Neural progenitor cell (in vitro differentiated cells): ENCODE measurements at regions not wholly inside any gene's neighbourhood (a gene's known extent, or its start where the extent isn't known, plus 50 kb on each side); places are given as distances from the start of the nearest gene placed in this dataset.

ENCODE experiments used
- DNase-seq: peaks from one replicate; pipeline ENCODE4 v3.0.0-alpha.2; 2016; ENCODE audit warnings: low spot score
- H2AFZ ChIP-seq: fragments of 200-600 bp; sonication (generic); replicated peaks from 2 replicates; pipeline ENCODE4 v1.6.1; 2016; ENCODE audit warnings: antibody characterized with exemption
- H3F3A ChIP-seq: fragments of 200-600 bp; sonication (generic); 2 replicates; pipeline ENCODE4 v1.6.1; 2016; ENCODE audit warnings: antibody characterized with exemption, low read depth
- H3K27ac ChIP-seq: fragments of 200-600 bp; sonication (generic); 2 replicates; pipeline ENCODE4 v1.5.1; 2016; ENCODE audit warnings: mild to moderate bottlenecking
- H3K27me3 ChIP-seq: fragments of 200-600 bp; sonication (generic); 2 replicates; pipeline ENCODE4 v1.6.1; 2016; ENCODE audit warnings: mild to moderate bottlenecking, moderate library complexity
- H3K36me3 ChIP-seq: fragments of 200-600 bp; sonication (generic); 2 replicates; pipeline ENCODE4 v1.5.1; 2016
- H3K4me1 ChIP-seq: fragments of 200-600 bp; sonication (generic); 2 replicates; pipeline ENCODE4 v1.6.1; 2016; ENCODE audit warnings: mixed run types
- H3K4me2 ChIP-seq: fragments of 200-600 bp; sonication (generic); 2 replicates; pipeline ENCODE4 v1.6.1; 2016
- H3K4me3 ChIP-seq: fragments of 200-600 bp; sonication (generic); 2 replicates; pipeline ENCODE4 v1.5.1; 2016
- H3K79me2 ChIP-seq: fragments of 200-600 bp; sonication (generic); 2 replicates; pipeline ENCODE4 v1.6.1; 2016; ENCODE audit warnings: low read depth
- H3K9ac ChIP-seq: fragments of 200-600 bp; sonication (generic); 2 replicates; pipeline ENCODE4 v1.6.1; 2016
- H3K9me3 ChIP-seq: fragments of 200-600 bp; sonication (generic); 2 replicates; pipeline ENCODE4 v1.5.1; 2016; ENCODE audit warnings: low read depth
- H4K20me1 ChIP-seq: fragments of 200-600 bp; sonication (generic); 2 replicates; pipeline ENCODE4 v1.6.1; 2016; ENCODE audit warnings: low read depth
- H3K27ac Mint-ChIP-seq: 3 replicates; pipeline ENCODE4 v1.8.0; 2021; ENCODE audit warnings: mixed read lengths
- H3K27me3 Mint-ChIP-seq: 2 replicates; pipeline ENCODE4 v1.8.0; 2022; ENCODE audit warnings: low read depth, mild to moderate bottlenecking, inconsistent platforms, moderate library complexity, mixed read lengths; ENCODE audit not compliant: insufficient read depth
- H3K36me3 Mint-ChIP-seq: 3 replicates; pipeline ENCODE4 v1.8.0; 2021; ENCODE audit warnings: mixed read lengths
- H3K4me1 Mint-ChIP-seq: 3 replicates; pipeline ENCODE4 v1.8.0; 2021; ENCODE audit warnings: mixed read lengths
- H3K4me3 Mint-ChIP-seq: 3 replicates; pipeline ENCODE4 v1.8.0; 2021; ENCODE audit warnings: mild to moderate bottlenecking, moderate library complexity, mixed read lengths
- H3K9me3 Mint-ChIP-seq: 3 replicates; pipeline ENCODE4 v1.8.0; 2020; ENCODE audit warnings: mixed read lengths
- CTCF ChIP-seq: fragments of 200-600 bp; sonication (generic); IDR thresholded peaks from 2 replicates; pipeline ENCODE4 v1.5.1; 2017; ENCODE audit warnings: antibody characterized with exemption, mild to moderate bottlenecking
- EZH2 ChIP-seq: fragments of 200-600 bp; sonication (generic); IDR thresholded peaks from 2 replicates; pipeline ENCODE4 v1.6.1; 2017; ENCODE audit warnings: antibody characterized with exemption, mild to moderate bottlenecking, moderate library complexity
- EZH2phosphoT487 ChIP-seq: fragments of 200-600 bp; sonication (generic); IDR thresholded peaks from 2 replicates; pipeline ENCODE4 v1.6.1; 2017; ENCODE audit warnings: antibody characterized with exemption

- no peaks in the 10 kb centered on the region for H3K36me3 ChIP-seq
- Mint-ChIP-seq H3K27ac (no peak overlapping the region), H3K9me3 (peaks cover 9% of the 10 kb centered on the region), H3K4me1 (peaks cover 4% of the 10 kb centered on the region), H3K27me3 (no peaks in the 10 kb centered on the region), H3K4me3 (no peak overlapping the region), H3K36me3 (no peaks in the 10 kb centered on the region)
- TF ChIP-seq CTCF (no peak), EZH2 (no peak), EZH2phosphoT487 (no peak)
- H3K9me3 ChIP-seq, result no peaks in the 10 kb centered on the region
- H4K20me1 ChIP-seq, result no peaks in the 10 kb centered on the region
- H3K79me2 ChIP-seq, result no peaks in the 10 kb centered on the region
- H3K27me3 ChIP-seq, result no peaks in the 10 kb centered on the region
- H3F3A ChIP-seq, result no peaks in the 10 kb centered on the region
- no peak overlapping the region for H3K9ac ChIP-seq
- no peak overlapping the region for H2AFZ ChIP-seq
- no peaks in the 10 kb centered on the region for H3K4me1 ChIP-seq
- no peak overlapping the region for H3K27ac ChIP-seq
- no peak overlapping the region for H3K4me3 ChIP-seq
- DNase-seq, result no peak
- no peak overlapping the region for H3K4me2 ChIP-seq
These were observed 209.6 kb downstream of the FSCB start for GRCh38 chr14:44297437-44297836.

GRCh38 chr14:44291366-44291915, 215.6 kb downstream of the FSCB start:
- TF ChIP-seq CTCF (no peak), EZH2phosphoT487 (no peak), EZH2 (no peak)
- no peaks in the 10 kb centered on the region for H3K27me3 ChIP-seq
- no peak for DNase-seq
- no peaks in the 10 kb centered on the region for H3K9me3 ChIP-seq
- no peaks in the 10 kb centered on the region for H3F3A ChIP-seq
- Mint-ChIP-seq H3K4me1 (no peaks in the 10 kb centered on the region), H3K36me3 (no peaks in the 10 kb centered on the region), H3K27me3 (no peaks in the 10 kb centered on the region), H3K9me3 (peaks cover 4% of the 10 kb centered on the region), H3K4me3 (no peak overlapping the region), H3K27ac (no peak overlapping the region)
- H4K20me1 ChIP-seq, result no peaks in the 10 kb centered on the region
- no peak overlapping the region for H3K27ac ChIP-seq
- no peak overlapping the region for H3K4me3 ChIP-seq
- H3K4me1 ChIP-seq, result no peaks in the 10 kb centered on the region
- no peak overlapping the region for H3K9ac ChIP-seq
- H3K36me3 ChIP-seq, result no peaks in the 10 kb centered on the region
- H3K4me2 ChIP-seq, result no peak overlapping the region
- no peak overlapping the region for H2AFZ ChIP-seq
- no peaks in the 10 kb centered on the region for H3K79me2 ChIP-seq

- H3K27me3 ChIP-seq, result no peaks in the 10 kb centered on the region
These were observed 219.2 kb downstream of the FSCB start for GRCh38 chr14:44287858-44288257.

More at GRCh38 chr14:44287858-44288257, 219.2 kb downstream of the FSCB start:
- Histone ChIP-seq H3F3A (no peaks in the 10 kb centered on the region), H3K27ac (no peak overlapping the region), H3K9me3 (no peaks in the 10 kb centered on the region), H3K79me2 (no peaks in the 10 kb centered on the region), H2AFZ (no peak overlapping the region), H3K9ac (no peak overlapping the region), H3K4me3 (no peak overlapping the region), H3K4me1 (no peaks in the 10 kb centered on the region), H4K20me1 (no peaks in the 10 kb centered on the region), H3K36me3 (no peaks in the 10 kb centered on the region), H3K4me2 (no peak overlapping the region)
- Mint-ChIP-seq H3K4me1 (no peaks in the 10 kb centered on the region), H3K9me3 (no peaks in the 10 kb centered on the region), H3K27ac (no peak overlapping the region), H3K27me3 (no peaks in the 10 kb centered on the region), H3K36me3 (no peaks in the 10 kb centered on the region), H3K4me3 (no peak overlapping the region)
- DNase-seq, result no peak
- TF ChIP-seq EZH2 (no peak), EZH2phosphoT487 (no peak), CTCF (no peak)
